COLO829 (cell line): ENCODE measurements at regions not wholly inside any gene's neighbourhood (a gene's known extent, or its start where the extent isn't known, plus 50 kb on each side); places are given as distances from the start of the nearest gene placed in this dataset.
A peak's percentile ranks its signal among the peaks of the same experiment; 100 is the strongest.

Source experiments
- DNase-seq: peaks from one replicate; pipeline ENCODE4 v3.0.0; 2012; ENCODE audit warnings: low spot score

DNA sequence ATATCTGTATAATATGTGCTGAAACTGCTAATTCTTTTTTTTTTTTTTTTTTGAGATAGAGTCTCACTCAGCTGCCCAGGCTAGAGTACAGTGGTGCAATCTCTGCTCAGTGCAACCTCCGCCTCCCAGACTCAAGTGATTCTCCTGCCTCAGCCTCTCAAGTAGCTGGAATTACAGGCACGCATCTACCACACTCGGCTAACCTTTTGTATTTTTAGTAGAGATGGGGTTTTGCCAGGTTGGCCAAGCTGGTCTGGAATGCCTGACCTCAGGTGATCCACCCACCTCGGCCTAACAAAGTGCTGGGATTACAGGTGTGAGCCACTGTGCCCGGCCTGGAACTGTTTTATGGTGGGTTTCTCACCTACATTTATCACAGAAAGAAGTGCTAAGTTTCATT is 307.8 kb upstream of the STT3B start:
- DNase-seq = no peak

DNA sequence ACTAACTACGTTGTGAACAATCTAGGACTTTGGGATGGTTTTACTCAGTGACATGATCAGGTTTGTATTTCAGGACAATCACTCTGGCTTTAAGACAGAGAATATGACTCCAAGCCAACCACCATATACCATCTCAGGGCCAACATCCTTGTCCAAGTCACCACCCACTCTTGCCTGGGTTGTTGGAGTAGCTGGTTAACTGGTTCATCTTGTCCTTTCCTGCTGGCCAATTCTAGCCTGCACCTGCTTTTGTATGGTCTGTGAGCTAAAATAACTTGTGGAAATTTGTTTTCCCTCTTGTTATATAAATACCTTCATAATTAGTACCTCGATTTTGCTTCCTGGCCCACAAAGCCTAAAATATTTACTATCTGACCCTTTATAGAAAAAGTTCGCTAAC is 306.8 kb upstream of the STT3B start:
- no peak for DNase-seq

DNA sequence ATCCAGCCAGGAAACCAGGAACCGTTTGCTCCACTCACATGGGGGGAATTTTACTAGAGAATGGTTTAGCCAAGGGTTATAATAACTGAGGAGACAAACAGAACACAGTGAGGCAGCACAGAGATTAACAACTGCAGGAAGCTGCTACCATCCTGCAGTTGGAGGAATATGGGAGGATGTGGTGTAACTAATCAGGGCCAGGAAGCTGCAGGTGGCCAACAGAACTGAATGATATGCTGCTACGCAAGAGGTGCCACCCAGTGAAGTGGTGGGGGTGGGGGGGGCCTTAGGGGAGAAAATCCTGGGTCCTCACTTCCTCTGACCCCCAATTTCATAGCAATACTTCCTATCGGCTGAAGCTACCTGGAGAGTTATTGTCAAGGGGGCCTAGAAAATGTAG is 306.4 kb upstream of the STT3B start:
- no peak for DNase-seq

GRCh38 chr3:31227131-31227562 is 305.6 kb upstream of the STT3B start:
- DNase-seq = no peak

- DNase-seq = no peak
These were observed 302.1 kb upstream of the STT3B start for GRCh38 chr3:31230425-31231223.

DNA sequence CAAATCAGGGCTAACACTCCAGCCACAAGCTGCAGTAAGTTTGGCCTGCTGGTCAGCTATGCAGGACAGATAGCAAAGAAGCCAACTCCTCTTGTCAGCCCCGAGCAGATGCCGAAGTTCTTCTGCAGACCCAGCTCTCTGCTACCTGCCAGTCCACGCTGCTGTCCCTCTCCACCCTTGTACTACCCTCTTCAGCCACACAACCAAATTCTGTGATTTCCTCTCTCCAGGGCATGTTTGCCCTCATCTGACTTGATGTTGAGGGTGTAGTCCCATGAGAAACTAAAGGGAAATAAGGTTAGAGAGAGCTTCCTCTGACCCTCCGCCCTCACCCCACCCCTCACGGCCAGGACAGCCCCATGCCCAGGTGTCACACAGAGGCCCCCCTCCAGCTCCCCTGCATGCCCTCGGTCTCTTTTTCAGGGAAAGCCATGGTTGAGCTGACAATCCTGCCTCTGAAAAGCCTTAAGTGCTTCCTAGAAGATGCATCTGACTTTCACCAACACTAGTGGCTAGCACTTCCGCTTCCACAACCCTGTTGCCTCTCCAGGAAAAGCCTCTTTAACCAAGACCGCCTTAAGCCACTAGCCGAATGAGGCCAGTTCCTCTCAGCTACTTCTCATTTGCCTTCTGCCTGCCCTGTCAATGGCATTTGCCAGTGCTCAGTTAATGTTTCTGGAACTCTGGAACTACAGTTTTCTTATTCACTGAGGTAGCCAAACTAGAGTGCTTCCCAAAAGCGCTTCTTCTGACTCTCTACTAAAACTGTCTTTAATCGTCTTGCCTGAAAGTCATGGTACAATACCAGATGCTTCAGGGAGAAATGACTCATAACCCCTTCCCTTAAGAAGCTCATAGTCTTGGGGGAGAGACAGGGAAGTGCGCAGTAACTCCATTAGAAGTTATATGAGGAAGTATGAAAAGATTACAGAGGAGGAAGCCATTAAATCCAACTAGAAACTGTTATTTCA is 300.4 kb upstream of the STT3B start:
- peak; percentile 53 for DNase-seq

DNA sequence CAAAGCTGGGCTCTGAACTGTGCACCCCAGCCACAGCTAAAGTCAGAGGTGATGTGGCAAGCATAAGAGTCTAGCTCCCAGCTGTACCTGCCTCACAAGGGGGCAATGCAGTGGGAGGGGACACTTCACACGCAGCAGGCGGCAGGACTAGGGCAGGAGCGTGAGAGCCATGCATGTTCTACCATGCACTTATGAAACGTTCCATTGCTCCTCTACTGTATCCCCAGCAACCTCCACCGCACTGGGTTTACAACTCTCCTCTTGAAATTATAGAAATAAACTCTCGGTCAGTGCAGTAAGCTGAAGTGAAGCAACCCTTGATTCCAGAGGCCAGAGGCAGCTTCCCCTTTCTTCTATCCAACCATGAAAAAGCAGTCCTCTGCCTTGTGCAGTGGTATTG is 298.6 kb upstream of the STT3B start:
- DNase-seq = no peak

DNA sequence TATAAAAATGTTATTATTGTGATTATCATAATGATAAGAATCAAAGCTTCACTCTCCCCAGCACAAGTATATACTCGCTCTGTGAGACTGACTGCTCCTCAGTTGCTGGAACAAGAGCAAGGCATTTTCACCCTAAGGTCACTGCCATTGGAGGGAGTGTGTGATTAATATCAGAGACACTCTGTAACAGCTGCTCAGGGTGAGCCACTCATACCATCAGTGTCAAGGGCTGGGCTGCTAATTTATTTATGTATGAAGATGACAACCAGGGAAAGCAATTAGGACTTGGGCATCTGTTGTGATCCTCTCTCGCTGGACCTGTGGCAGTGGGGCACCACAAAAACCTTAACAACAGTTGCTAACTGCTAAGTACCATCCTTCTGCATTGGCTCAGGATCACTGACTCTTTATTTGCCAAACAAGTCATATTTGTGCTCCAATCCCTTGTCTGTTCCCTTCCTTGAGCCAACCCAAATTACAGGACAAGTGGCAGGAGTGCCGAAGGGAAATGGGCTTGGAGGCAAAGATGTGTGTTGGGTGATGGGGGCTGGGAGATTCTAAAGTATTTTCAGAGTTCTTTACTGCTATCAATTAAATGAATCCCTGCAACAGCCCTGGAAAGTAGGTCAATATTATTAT is 297.5 kb upstream of the STT3B start:
- DNase-seq = no peak

DNA sequence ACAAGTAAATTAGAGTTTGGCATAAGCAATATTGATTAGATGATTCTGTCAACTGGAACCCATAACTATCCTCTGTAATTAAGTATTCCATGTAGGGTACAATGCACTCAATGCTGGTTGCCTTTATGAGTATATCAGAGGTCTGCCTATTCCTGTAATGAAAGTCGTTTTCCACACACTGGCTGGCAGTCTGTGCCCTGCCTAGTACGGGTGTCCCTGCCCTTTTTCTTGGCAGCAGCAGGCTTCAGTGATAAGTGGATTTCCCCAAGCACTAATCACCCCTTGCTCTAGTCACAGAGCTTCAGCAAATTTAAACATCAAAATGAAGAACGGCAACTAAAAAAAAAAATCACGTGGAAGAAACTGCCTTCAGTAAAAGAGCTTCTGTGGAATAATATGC is 294.8 kb upstream of the STT3B start:
- no peak for DNase-seq

DNA sequence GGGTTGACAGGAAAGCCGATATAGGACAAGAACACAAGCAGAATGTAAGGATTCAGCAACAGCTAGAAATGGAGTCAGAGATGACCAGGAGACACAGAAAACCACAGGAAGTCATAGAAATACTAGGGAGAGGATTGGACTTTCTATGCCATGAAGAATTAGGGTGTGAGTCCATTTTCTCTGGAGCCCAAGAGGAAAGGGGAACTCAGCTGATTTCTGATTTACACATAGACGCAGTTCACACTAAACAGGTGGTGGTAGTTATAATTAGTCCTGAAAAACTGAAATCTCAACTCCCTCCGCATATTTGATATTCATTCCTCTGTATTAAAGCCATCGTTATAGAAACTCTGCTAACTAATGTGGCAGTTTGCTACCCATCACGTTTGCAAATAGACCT is 292.7 kb upstream of the STT3B start:
- no peak for DNase-seq

DNA sequence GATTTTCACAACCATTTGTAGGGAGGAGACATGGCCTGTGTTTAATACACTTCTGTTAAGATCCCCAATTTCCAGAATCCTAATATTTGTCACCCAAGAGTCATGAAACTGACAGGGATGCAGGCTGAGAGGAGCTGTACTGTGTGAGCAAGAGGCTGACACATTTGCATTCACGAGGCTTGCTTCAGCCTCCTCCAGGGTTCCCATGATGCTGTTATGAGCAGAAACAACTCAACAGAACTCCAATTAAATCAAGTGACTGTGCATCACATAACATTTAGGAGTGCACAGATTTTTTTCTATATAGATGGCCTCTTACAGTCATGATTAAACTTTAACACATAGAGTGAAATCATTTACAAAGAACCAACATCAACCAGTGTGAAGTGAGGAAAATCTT is 292.3 kb upstream of the STT3B start:
- no peak for DNase-seq

DNA sequence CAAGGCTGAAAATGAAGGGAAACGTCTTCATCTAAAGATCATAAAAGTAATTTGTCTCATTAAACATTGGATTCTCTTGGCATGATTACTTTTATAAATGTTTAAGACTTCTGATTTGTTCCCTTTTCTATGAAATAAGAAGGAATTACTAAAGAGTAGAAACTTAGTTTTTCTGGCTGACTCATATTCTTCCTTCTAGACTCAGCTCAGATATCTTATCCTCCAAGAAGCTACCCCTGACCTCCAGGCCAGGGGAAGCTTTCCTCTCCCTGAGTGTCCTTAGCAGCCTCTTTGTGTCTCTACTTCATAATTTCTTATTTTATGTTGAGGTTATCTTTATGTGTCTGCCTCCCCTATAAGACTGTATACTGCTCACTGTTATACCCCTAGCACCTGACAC is 291.9 kb upstream of the STT3B start:
- no peak for DNase-seq

- no peak for DNase-seq
These were observed 291.2 kb upstream of the STT3B start for GRCh38 chr3:31241533-31241932.

GRCh38 chr3:31242026-31242960 is 290.4 kb upstream of the STT3B start:
- DNase-seq = no peak

- DNase-seq = no peak
These were observed 287.6 kb upstream of the STT3B start for GRCh38 chr3:31244929-31245817.

DNA sequence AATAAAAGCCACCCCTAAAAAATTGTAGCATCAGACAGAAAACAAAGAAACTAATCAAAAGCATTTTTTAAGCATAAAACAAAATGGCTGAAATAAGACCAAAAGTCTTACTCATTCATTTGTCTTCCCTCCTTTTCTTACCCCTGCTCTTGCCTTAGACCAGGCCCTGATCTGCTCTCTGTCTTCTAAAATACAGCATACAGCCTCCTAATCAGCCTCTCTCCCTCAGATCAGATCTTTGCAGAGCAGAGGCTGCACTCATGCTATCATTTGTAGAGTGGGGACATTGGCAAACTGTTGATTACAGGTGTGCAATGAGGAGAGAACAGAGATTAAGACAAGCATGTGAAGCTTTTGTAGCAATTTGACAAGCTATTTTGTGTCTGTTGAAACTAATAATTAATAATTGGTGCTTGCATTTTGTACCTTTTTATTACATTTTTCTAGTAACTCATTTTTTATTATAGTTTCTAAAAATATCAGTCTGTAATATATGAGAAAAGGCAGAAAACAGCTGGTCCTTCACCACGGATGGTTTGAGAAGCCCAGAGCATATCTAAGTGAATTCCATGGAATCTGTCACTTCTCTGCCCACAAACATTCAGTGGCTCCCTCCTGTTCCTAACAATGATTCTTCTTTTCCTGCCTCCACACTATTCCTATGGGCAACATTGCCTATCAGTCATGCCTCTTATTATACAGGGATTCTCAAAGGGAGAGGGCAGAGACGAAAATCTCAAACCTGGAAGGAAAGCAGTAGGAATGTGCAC is 286.2 kb upstream of the STT3B start:
- no peak for DNase-seq

- DNase-seq = no peak
These were observed 285.7 kb upstream of the STT3B start for GRCh38 chr3:31247063-31247447.

DNA sequence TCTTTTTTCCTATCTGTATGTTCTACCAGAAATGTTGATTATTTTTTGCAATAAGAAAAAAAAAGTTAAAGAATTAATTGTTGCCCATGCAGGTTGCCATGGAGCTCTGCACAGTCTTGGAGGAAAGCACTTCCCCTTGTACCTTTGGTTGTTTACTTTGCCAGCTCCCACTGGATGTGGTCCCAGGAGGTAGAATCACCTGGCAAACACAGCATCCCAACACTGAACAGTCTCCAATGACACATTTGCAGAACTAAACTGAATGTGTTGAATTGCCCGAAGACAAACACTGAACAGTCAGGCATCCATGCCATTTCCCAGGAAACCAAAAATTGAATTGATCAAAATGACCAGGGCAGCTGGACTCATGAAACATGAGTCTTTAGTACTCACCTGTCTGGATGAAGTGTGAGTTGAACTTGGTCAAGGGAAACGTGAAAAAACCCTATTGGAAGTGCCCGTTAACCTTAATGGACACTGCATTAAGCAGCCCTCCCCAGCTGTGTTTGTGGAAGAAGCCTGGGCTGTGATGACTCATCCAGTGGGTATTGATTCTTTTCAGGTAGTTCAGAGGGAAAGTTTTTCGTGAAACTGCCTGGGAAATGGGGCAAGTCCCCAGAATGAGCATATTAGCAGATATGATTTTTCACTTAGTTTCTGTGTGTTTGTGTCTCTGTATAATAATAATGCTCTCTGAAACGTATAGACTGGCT is 284.7 kb upstream of the STT3B start:
- DNase-seq = no peak

DNA sequence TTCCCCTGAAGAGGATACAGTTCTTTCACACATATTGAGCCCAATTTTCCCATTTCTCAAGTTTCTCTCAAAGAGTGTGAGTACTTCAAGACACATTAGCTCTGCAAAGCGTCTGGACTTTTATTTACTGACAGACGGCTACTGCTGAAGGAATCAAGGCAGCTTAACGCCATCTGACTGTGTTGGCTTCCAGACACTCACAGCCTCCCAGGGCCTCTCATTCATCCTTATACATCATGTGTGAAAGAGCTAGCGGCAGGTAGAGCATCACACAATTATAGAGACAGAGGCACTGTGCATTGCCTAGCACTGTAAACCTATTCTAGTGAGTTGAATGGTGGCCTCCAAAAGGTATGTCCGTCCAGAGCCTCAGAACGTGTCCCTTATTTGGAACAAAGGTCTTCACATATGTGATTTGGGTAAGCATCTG is 284.1 kb upstream of the STT3B start:
- DNase-seq = no peak
